Astrocyte (in vitro differentiated cells and primary cell): ENCODE measurements at regions not wholly inside any gene's neighbourhood (a gene's known extent, or its start where the extent isn't known, plus 50 kb on each side); places are given as distances from the start of the nearest gene placed in this dataset.

Source experiments
- DNase-seq: peaks from one replicate; pipeline ENCODE4 v3.0.0-alpha.2; 2010; ENCODE audit warnings: low read depth
- FAIRE-seq: peaks from 2 replicates; lab custom pipeline; 2011; peaks lifted over from hg19 to GRCh38; lab: Jason Lieb, UNC
- H2AFZ ChIP-seq: 2 replicates; pipeline ENCODE4 v1.6.0; 2012; ENCODE audit warnings: low read depth, low read length, inconsistent platforms
- H3K27ac ChIP-seq: 2 replicates; pipeline ENCODE4 v1.5.1; 2011; ENCODE audit warnings: low read depth, low read length, inconsistent platforms
- H3K27me3 ChIP-seq: 2 replicates; pipeline ENCODE4 v1.6.0; 2011; ENCODE audit warnings: low read length, inconsistent platforms; ENCODE audit not compliant: insufficient read depth
- H3K36me3 ChIP-seq: 2 replicates; pipeline ENCODE4 v1.5.1; 2011; ENCODE audit warnings: low read length, inconsistent platforms; ENCODE audit not compliant: insufficient read depth
- H3K4me1 ChIP-seq: 2 replicates; pipeline ENCODE4 v1.5.1; 2011; ENCODE audit warnings: low read length, inconsistent platforms; ENCODE audit not compliant: insufficient read depth
- H3K4me2 ChIP-seq: 2 replicates; pipeline ENCODE4 v1.6.0; 2012; ENCODE audit warnings: low read length, inconsistent platforms
- H3K4me3 ChIP-seq: 2 replicates; pipeline ENCODE4 v1.5.1; 2011; ENCODE audit warnings: low read depth, mild to moderate bottlenecking, low read length, inconsistent platforms; ENCODE audit not compliant: insufficient read depth
- H3K79me2 ChIP-seq: 2 replicates; pipeline ENCODE4 v1.6.0; 2012; ENCODE audit warnings: mild to moderate bottlenecking, low read length, inconsistent platforms; ENCODE audit not compliant: insufficient read depth
- H3K9ac ChIP-seq: 2 replicates; pipeline ENCODE4 v1.6.0; 2012; ENCODE audit warnings: mild to moderate bottlenecking, low read length, inconsistent platforms
- H3K9me3 ChIP-seq: 2 replicates; pipeline ENCODE4 v1.5.1; 2012; ENCODE audit warnings: low read depth, mild to moderate bottlenecking, low read length, inconsistent platforms; ENCODE audit not compliant: insufficient read depth
- H4K20me1 ChIP-seq: 2 replicates; pipeline ENCODE4 v1.6.0; 2012; ENCODE audit warnings: low read length, inconsistent platforms; ENCODE audit not compliant: insufficient read depth
- H3K27ac Mint-ChIP-seq: one replicate; pipeline ENCODE4 v1.8.0; 2021; ENCODE audit warnings: mild to moderate bottlenecking, mixed read lengths; ENCODE audit not compliant: unreplicated experiment
- H3K27me3 Mint-ChIP-seq: one replicate; pipeline ENCODE4 v1.8.0; 2021; ENCODE audit warnings: low read depth, mixed read lengths; ENCODE audit not compliant: unreplicated experiment
- H3K36me3 Mint-ChIP-seq: one replicate; pipeline ENCODE4 v1.8.0; 2021; ENCODE audit warnings: low read depth, mixed read lengths; ENCODE audit not compliant: unreplicated experiment
- H3K4me1 Mint-ChIP-seq: one replicate; pipeline ENCODE4 v1.8.0; 2021; ENCODE audit warnings: low read depth, mixed read lengths; ENCODE audit not compliant: unreplicated experiment
- H3K4me3 Mint-ChIP-seq: one replicate; pipeline ENCODE4 v1.8.0; 2021; ENCODE audit warnings: mild to moderate bottlenecking, moderate library complexity, mixed read lengths; ENCODE audit not compliant: unreplicated experiment
- H3K9me3 Mint-ChIP-seq: one replicate; pipeline ENCODE4 v1.8.0; 2021; ENCODE audit warnings: mild to moderate bottlenecking, mixed read lengths; ENCODE audit not compliant: unreplicated experiment
- EZH2 ChIP-seq: IDR thresholded peaks from 2 replicates; pipeline ENCODE4 v1.6.1; 2012; ENCODE audit warnings: mild to moderate bottlenecking, low read length, inconsistent platforms; ENCODE audit not compliant: insufficient read depth
- TF ChIP-seq, protein P1 (sequence below): IDR thresholded peaks from 2 replicates; pipeline ENCODE4 v1.5.1; 2011; ENCODE audit warnings: low read depth, mild to moderate bottlenecking, inconsistent platforms, low read length, moderate library complexity; ENCODE audit not compliant: insufficient read depth

GRCh38 chr21:16162953-16163352 lies 433.2 kb downstream of the USP25 start:
- FAIRE-seq (no peak), DNase-seq (no peak)
- Histone ChIP-seq H3K36me3 (no peaks in the 10 kb centered on the region), H3K27ac (no peak overlapping the region), H3K4me3 (no peak overlapping the region), H3K4me2 (no peak overlapping the region), H2AFZ (no peak overlapping the region), H3K4me1 (no peaks in the 10 kb centered on the region), H3K79me2 (no peaks in the 10 kb centered on the region), H3K9ac (no peak overlapping the region), H4K20me1 (no peaks in the 10 kb centered on the region), H3K27me3 (no peaks in the 10 kb centered on the region), H3K9me3 (no peaks in the 10 kb centered on the region)
- TF ChIP-seq EZH2, result no peak
- TF ChIP-seq, protein P1, sequence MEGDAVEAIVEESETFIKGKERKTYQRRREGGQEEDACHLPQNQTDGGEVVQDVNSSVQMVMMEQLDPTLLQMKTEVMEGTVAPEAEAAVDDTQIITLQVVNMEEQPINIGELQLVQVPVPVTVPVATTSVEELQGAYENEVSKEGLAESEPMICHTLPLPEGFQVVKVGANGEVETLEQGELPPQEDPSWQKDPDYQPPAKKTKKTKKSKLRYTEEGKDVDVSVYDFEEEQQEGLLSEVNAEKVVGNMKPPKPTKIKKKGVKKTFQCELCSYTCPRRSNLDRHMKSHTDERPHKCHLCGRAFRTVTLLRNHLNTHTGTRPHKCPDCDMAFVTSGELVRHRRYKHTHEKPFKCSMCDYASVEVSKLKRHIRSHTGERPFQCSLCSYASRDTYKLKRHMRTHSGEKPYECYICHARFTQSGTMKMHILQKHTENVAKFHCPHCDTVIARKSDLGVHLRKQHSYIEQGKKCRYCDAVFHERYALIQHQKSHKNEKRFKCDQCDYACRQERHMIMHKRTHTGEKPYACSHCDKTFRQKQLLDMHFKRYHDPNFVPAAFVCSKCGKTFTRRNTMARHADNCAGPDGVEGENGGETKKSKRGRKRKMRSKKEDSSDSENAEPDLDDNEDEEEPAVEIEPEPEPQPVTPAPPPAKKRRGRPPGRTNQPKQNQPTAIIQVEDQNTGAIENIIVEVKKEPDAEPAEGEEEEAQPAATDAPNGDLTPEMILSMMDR, result no peak
- Mint-ChIP-seq H3K4me1 (no peaks in the 10 kb centered on the region), H3K4me3 (no peak overlapping the region), H3K9me3 (no peaks in the 10 kb centered on the region), H3K36me3 (no peaks in the 10 kb centered on the region), H3K27me3 (no peaks in the 10 kb centered on the region), H3K27ac (no peak overlapping the region)

DNA sequence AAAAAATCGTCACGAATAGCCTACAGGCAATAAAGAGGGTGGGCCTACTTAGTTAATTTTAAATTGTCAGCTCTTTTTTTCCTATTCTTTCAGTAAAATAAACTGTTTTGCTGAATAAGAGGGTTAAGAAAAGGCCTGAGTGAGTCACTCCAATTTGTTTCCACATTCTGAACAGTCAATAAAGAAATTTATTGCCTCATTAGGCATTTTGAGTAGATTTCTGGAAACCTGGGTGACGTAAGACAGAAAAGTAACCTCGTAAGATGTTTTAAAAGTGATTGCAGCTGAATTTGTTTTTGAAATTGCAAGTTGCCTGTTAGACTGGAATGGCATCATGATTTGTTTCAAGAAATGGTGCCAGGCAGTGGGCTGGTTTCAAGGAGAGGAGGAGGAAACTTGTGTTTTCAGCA lies 439.3 kb downstream of the USP25 start:
- peaks cover 1% of the 10 kb centered on the region for H3K9me3 Mint-ChIP-seq
- no peaks in the 10 kb centered on the region for H3K36me3 Mint-ChIP-seq
- Histone ChIP-seq H4K20me1 (no peaks in the 10 kb centered on the region), H3K4me2 (peak overlapping the region; percentile 56), H2AFZ (peak overlapping the region; percentile 35), H3K36me3 (no peaks in the 10 kb centered on the region), H3K27me3 (no peaks in the 10 kb centered on the region), H3K79me2 (no peaks in the 10 kb centered on the region), H3K4me3 (no peak overlapping the region), H3K4me1 (peaks cover 5% of the 10 kb centered on the region), H3K27ac (peak overlapping the region; percentile 39), H3K9me3 (no peaks in the 10 kb centered on the region), H3K9ac (no peak overlapping the region)
- no peaks in the 10 kb centered on the region for H3K27me3 Mint-ChIP-seq
- no peak overlapping the region for H3K27ac Mint-ChIP-seq
- DNase-seq, result peak; percentile 82
- TF ChIP-seq, protein P1, result no peak
- no peak for TF ChIP-seq EZH2
- FAIRE-seq, result no peak
- H3K4me3 Mint-ChIP-seq, result no peak overlapping the region
- no peaks in the 10 kb centered on the region for H3K4me1 Mint-ChIP-seq

DNA sequence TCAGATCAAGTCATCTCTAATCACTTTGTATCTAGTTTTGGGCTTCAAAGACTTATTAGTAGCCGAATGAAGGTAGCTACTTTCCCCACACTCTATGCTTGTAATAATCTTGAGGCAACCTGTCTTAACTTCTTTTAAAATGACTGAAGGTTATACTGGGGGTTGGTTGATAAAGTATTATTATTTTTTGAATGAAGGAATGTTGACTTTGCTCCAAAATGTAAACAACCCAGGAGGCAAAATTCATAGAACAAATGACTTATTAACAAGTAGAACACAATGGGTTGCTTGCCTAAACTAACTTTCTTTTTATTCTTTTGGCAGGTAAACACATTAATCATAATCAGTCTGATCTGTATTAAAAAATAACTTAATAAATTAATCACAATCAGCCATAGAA lies 440.0 kb downstream of the USP25 start:
- H2AFZ ChIP-seq, result no peak overlapping the region
- DNase-seq (no peak), FAIRE-seq (no peak)
- H3K36me3 ChIP-seq, result no peaks in the 10 kb centered on the region
- no peak for TF ChIP-seq EZH2
- TF ChIP-seq, protein P1, result no peak
- peak overlapping the region; percentile 39 for H3K27ac ChIP-seq
- Mint-ChIP-seq H3K9me3 (peaks cover 1% of the 10 kb centered on the region), H3K36me3 (no peaks in the 10 kb centered on the region), H3K4me3 (no peak overlapping the region), H3K27me3 (no peaks in the 10 kb centered on the region), H3K27ac (no peak overlapping the region), H3K4me1 (no peaks in the 10 kb centered on the region)
- no peaks in the 10 kb centered on the region for H3K9me3 ChIP-seq
- peak overlapping the region; percentile 56 for H3K4me2 ChIP-seq
- H3K4me3 ChIP-seq, result no peak overlapping the region
- peaks cover 5% of the 10 kb centered on the region for H3K4me1 ChIP-seq
- no peaks in the 10 kb centered on the region for H3K79me2 ChIP-seq
- no peaks in the 10 kb centered on the region for H3K27me3 ChIP-seq
- H3K9ac ChIP-seq, result no peak overlapping the region
- H4K20me1 ChIP-seq, result no peaks in the 10 kb centered on the region
